ES-I3 (cell line): ENCODE measurements at regions not wholly inside any gene's neighbourhood (a gene's known extent, or its start where the extent isn't known, plus 50 kb on each side); places are given as distances from the start of the nearest gene placed in this dataset.
A peak's percentile ranks its signal among the peaks of the same experiment; 100 is the strongest.
"Not testable (repeated sequence)": the region's sequence is repeated elsewhere in the genome, so short reads cannot be mapped to it uniquely, and the experiment has no call there.

Source experiments
- H3K36me3 ChIP-seq: 2 replicates; pipeline ENCODE4 v1.6.1; 2013; ENCODE audit warnings: mild to moderate bottlenecking, low read length, control low read depth, moderate library complexity; ENCODE audit not compliant: insufficient read depth
- H3K4me1 ChIP-seq: 2 replicates; pipeline ENCODE4 v1.6.1; 2013; ENCODE audit warnings: mild to moderate bottlenecking, control low read depth, low read length; ENCODE audit not compliant: insufficient read depth
- H3K9ac ChIP-seq: 2 replicates; pipeline ENCODE4 v1.6.1; 2013; ENCODE audit warnings: low read depth, mild to moderate bottlenecking, low read length, moderate library complexity
- H3K9me3 ChIP-seq: 2 replicates; pipeline ENCODE4 v1.6.1; 2013; ENCODE audit warnings: mild to moderate bottlenecking, low read length, moderate library complexity; ENCODE audit not compliant: control insufficient read depth, insufficient read depth

GRCh38 chr3:132084982-132085381 lies 50.2 kb upstream of the CPNE4 start:
- Histone ChIP-seq H3K9me3 (no peaks in the 10 kb centered on the region), H3K4me1 (peaks cover 21% of the 10 kb centered on the region), H3K36me3 (no peaks in the 10 kb centered on the region), H3K9ac (no peak overlapping the region)

- H3K9me3 ChIP-seq, result no peaks in the 10 kb centered on the region
- no peak overlapping the region for H3K9ac ChIP-seq
- H3K4me1 ChIP-seq, result peaks cover 25% of the 10 kb centered on the region
- H3K36me3 ChIP-seq, result no peaks in the 10 kb centered on the region
Observed at GRCh38 chr3:132087356-132087755, 52.5 kb upstream of the CPNE4 start.

- H3K9me3 ChIP-seq, result no peaks in the 10 kb centered on the region
- H3K9ac ChIP-seq, result no peak overlapping the region
- H3K36me3 ChIP-seq, result no peaks in the 10 kb centered on the region
- H3K4me1 ChIP-seq, result peaks cover 17% of the 10 kb centered on the region
Observed at GRCh38 chr3:132088291-132088690, 53.5 kb upstream of the CPNE4 start.

GRCh38 chr3:132090921-132091320 lies 56.1 kb upstream of the CPNE4 start:
- Histone ChIP-seq H3K4me1 (0 out of 2 replicates have a peak, but pooled peaks cover 4% of the 10 kb centered on the region), H3K36me3 (no peaks in the 10 kb centered on the region), H3K9ac (no peak overlapping the region), H3K9me3 (no peaks in the 10 kb centered on the region)

GRCh38 chr3:132116601-132117000 lies 81.8 kb upstream of the CPNE4 start:
- Histone ChIP-seq H3K36me3 (no peaks in the 10 kb centered on the region), H3K9ac (no peak overlapping the region)

GRCh38 chr3:132117642-132118041 lies 82.8 kb upstream of the CPNE4 start:
- no peak overlapping the region for H3K9ac ChIP-seq
- no peaks in the 10 kb centered on the region for H3K36me3 ChIP-seq
- no peaks in the 10 kb centered on the region for H3K9me3 ChIP-seq
- H3K4me1 ChIP-seq, result no peaks in the 10 kb centered on the region

More at GRCh38 chr3:132116601-132117000, 81.8 kb upstream of the CPNE4 start:
- no peaks in the 10 kb centered on the region for H3K9me3 ChIP-seq
- no peaks in the 10 kb centered on the region for H3K4me1 ChIP-seq

GRCh38 chr3:132119531-132119930 lies 84.7 kb upstream of the CPNE4 start:
- Histone ChIP-seq H3K9me3 (no peaks in the 10 kb centered on the region), H3K36me3 (no peaks in the 10 kb centered on the region), H3K9ac (no peak overlapping the region), H3K4me1 (no peaks in the 10 kb centered on the region)

GRCh38 chr3:132124096-132124495 lies 89.3 kb upstream of the CPNE4 start:
- Histone ChIP-seq H3K4me1 (no peaks in the 10 kb centered on the region), H3K9me3 (no peaks in the 10 kb centered on the region), H3K9ac (no peak overlapping the region), H3K36me3 (no peaks in the 10 kb centered on the region)

- no peaks in the 10 kb centered on the region for H3K9me3 ChIP-seq
- H3K4me1 ChIP-seq, result no peaks in the 10 kb centered on the region
- no peaks in the 10 kb centered on the region for H3K36me3 ChIP-seq
- H3K9ac ChIP-seq, result no peak overlapping the region
Observed at GRCh38 chr3:132124651-132125284, 90.0 kb upstream of the CPNE4 start.

- no peaks in the 10 kb centered on the region for H3K9me3 ChIP-seq
- H3K36me3 ChIP-seq, result no peaks in the 10 kb centered on the region
- H3K9ac ChIP-seq, result no peak overlapping the region
- peaks cover 10% of the 10 kb centered on the region; the same call in 1 of the 2 replicates for H3K4me1 ChIP-seq
Observed at GRCh38 chr3:132134611-132135010, 99.8 kb upstream of the CPNE4 start.

GRCh38 chr3:132135628-132136333 lies 101.0 kb upstream of the CPNE4 start:
- Histone ChIP-seq H3K9me3 (no peaks in the 10 kb centered on the region), H3K36me3 (no peaks in the 10 kb centered on the region), H3K9ac (peak overlapping the region; percentile 5), H3K4me1 (peaks cover 10% of the 10 kb centered on the region; the same call in 1 of the 2 replicates)

GRCh38 chr3:132136334-132136716 lies 101.5 kb upstream of the CPNE4 start:
- no peaks in the 10 kb centered on the region for H3K36me3 ChIP-seq
- H3K9ac ChIP-seq, result peak overlapping the region; percentile 55; the same call in 1 of the 2 replicates
- H3K4me1 ChIP-seq, result peaks cover 10% of the 10 kb centered on the region; the same call in 1 of the 2 replicates
- no peaks in the 10 kb centered on the region for H3K9me3 ChIP-seq

GRCh38 chr3:132136902-132137301 lies 102.1 kb upstream of the CPNE4 start:
- not testable (repeated sequence) for H3K4me1 ChIP-seq, H3K9me3 ChIP-seq, H3K36me3 ChIP-seq
- H3K9ac ChIP-seq, result peak overlapping the region; percentile 55

GRCh38 chr3:132145833-132146232 lies 111.0 kb upstream of the CPNE4 start:
- Histone ChIP-seq H3K4me1 (no peaks in the 10 kb centered on the region), H3K9ac (no peak overlapping the region), H3K9me3 (no peaks in the 10 kb centered on the region), H3K36me3 (no peaks in the 10 kb centered on the region)

- no peak overlapping the region for H3K9ac ChIP-seq
Observed at GRCh38 chr3:132154619-132155018, 119.8 kb upstream of the CPNE4 start.

More at GRCh38 chr3:132154619-132155018, 119.8 kb upstream of the CPNE4 start:
- no peaks in the 10 kb centered on the region for H3K9me3 ChIP-seq
- no peaks in the 10 kb centered on the region for H3K36me3 ChIP-seq
- H3K4me1 ChIP-seq, result no peaks in the 10 kb centered on the region
